ENCODE measurements at regions not wholly inside any gene's neighbourhood (a gene's known extent, or its start where the extent isn't known, plus 50 kb on each side); places are given as distances from the start of the nearest gene placed in this dataset.

GRCh38 chr1:80993154-80993980 lies 807.4 kb upstream of the ADGRL2 start:
- DNase-seq: no peak
- ATAC-seq: no peak

DNA sequence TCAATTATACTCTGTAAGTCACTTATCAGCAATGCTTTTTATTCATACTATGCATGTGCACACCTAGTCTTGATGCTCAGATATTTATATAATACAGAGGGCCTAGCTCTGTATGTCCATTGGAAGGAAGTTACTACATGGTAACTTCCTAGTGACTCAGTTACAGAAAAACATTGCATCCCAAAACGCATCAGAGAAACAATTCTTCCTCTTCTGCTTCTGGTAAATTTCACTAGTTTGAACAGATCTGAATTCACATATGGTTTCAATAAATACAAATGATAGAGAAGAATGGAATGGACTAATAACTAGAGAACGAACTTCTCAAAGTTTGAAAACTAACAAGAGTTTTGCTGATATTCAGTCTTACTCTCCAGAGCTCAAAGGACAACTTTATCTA lies 811.3 kb upstream of the ADGRL2 start:
- ATAC-seq: no peak

DNA sequence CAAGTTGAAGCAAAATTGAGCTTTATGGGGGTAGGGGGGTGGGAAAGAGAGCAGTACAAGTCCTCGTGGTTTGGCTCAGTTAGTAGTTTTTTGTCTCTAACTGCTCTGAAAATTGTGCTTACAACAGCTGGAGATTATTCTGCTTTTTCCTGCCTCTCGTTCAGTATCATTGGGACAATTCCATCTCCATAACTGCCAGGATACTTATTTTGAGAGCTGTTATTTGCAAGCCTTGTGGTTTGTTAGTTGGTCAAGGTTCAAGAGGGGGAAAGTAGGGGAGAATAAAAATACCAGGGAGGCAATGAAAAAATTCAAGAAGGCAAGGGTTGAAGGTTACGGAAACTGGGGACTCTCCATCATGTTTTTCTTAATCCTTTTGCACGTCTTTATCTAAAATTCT lies 811.8 kb upstream of the ADGRL2 start:
- ATAC-seq: no peak
- no peak for DNase-seq

More for the DNA sequence above, 811.3 kb upstream of the ADGRL2 start:
- no peak for DNase-seq

- ATAC-seq: no peak
- DNase-seq: no peak
Measured at GRCh38 chr1:80987824-80988223, 812.9 kb upstream of the ADGRL2 start.

DNA sequence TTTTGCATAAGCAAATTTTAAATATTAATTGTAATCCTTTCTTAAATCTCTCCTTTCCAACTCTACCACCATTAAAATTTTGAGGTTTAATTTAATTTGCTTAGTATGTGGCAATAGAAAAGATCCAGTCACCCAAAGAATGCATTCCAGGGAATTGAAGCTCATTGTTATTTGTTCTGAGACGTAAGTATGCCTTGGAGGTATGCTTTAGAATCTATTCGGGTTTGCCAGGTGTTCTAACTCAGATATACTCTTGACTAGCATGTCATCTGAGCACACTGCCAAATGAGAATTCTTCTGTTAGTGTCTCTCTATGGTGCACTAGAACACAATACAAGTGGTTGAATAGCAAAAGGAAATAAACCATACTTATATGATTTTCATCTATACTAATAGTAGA lies 813.6 kb upstream of the ADGRL2 start:
- no peak for ATAC-seq

DNA sequence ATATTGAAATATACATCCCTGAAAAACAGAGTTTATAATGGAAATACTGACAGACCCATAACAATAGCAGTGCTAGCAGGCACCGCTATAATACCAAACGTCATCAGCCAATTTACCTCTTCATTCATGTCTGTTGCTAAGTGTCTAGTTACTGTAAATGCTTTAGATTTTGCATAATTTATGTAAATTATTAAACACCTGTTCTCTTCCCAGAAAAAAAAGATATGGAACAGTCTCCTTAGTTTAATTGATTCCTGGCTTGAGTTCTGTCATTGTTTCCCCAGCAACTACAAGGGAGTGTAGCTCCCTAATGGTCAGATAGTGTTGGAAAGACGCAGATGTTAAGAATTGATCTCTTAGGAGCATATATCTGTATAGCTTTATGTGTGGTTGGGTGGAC lies 817.9 kb upstream of the ADGRL2 start:
- DNase-seq (no peak), ATAC-seq (no peak)

More for the DNA sequence above, 813.6 kb upstream of the ADGRL2 start:
- no peak for DNase-seq

DNA sequence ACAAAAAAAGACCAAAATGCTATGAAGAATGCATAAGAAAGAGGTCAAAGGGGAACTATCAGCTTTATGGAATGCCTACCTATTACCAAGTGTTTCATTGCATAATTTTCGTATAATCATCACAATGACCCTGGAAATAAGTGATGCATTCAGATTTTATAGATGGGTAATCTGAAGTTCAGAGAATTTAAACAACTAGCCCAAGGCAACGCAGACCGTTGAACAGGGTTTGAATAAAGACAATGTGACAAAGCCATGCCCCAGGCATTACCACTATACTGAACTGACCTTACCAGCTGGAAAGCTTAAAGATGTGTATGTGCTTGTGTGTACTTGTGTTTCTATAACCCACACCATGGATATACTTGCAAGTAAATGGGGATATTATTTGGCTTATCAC lies 827.6 kb upstream of the ADGRL2 start:
- DNase-seq (no peak), ATAC-seq (no peak)

- DNase-seq (no peak), ATAC-seq (no peak)
Measured at GRCh38 chr1:80966266-80966665, 834.5 kb upstream of the ADGRL2 start.

DNA sequence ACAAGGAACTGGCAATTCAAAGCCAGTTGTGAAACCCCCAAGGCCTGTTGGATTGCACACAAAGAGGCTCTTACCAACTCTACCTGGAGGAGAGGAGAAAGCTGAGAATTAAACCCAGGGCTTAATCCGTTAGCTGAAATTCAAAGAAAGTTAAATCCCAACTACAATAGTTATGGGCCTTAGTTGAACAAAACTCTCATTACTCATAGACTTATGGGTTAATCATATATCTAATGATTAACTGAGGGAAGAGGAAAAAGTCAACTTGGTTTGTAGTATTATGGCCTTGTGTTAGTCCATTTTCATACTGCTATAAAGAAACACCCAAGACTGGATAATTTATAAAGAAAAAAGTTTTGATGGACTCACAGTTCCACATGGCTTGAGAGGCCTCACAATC lies 838.2 kb upstream of the ADGRL2 start:
- DNase-seq (no peak), ATAC-seq (no peak)

- ATAC-seq: no peak
- no peak for DNase-seq
Measured at GRCh38 chr1:80961464-80962190, 839.1 kb upstream of the ADGRL2 start.

DNA sequence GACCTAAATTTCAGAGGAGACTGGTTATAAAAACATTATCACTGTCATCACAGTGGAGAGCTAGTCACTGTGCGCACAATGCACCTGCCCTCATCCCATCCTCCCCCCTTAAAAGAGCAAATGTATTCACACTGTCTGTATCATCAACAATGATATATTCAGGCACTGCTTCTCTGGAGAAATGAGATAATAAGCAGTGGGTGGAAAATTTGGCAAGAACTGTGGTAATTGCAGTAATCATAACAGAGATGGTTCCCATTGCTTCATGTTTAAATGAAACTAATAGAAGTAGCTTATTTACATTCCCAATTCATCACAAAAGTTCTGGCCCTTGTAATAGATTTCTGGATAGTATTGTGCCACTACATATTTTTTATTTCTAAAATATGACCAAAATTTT lies 867.4 kb upstream of the ADGRL2 start:
- no peak for ATAC-seq
- no peak for DNase-seq

DNA sequence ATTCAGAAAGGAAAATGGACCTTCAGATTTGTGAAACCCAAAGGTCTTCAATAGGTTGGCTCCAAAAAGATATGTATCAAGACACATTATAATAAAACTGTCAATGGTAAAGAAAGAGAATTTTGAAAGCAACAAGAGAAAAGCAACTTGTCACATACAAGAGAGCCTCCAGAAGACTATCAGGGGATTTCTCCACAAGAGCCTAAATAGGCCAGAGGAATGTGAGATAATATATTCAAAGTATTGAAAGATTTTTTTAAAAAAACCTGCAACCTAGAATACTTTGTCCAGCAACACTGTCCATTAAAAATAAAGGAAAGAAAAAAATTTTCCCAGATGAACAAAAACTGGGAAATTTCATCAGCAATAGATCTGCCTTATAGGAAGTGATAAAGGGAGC lies 869.6 kb upstream of the ADGRL2 start:
- ATAC-seq (no peak), DNase-seq (no peak)

DNA sequence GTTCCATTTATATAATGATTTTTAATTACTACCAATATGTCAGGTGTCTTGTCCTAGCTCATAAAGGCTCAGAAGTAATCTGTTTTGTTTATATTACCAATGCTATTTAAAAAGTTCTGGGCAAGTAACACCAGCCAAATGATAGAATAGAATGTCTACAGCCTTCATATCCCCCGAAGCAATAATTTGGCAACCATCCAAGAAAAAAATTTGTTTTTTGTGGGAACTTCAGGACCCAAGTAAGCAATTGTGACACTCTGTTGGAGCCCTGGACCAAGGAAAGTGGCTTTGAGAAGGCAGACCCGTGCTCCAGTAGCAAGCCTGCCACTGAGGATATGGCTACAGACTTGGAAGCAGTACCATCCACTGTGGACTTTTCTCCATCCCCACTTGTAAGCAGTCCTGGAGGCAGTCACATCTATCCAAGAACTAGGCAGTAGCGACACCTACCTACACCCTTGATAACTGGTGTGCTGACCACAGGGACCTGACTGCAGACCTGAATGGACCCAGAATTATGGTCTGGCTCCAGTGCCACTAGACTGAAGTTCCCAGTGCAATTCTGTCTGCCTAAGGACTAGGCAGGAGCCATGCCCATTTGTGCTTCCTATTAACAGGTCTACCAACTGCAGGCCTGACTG lies 870.7 kb upstream of the ADGRL2 start:
- DNase-seq (no peak), ATAC-seq (no peak)

- no peak for DNase-seq
- ATAC-seq: no peak
Measured at GRCh38 chr1:80926531-80926930, 874.2 kb upstream of the ADGRL2 start.

GRCh38 chr1:80925130-80925805 lies 875.5 kb upstream of the ADGRL2 start:
- DNase-seq: no peak
- no peak for ATAC-seq

- no peak for DNase-seq
Measured at GRCh38 chr1:80924290-80924689, 876.4 kb upstream of the ADGRL2 start.

DNA sequence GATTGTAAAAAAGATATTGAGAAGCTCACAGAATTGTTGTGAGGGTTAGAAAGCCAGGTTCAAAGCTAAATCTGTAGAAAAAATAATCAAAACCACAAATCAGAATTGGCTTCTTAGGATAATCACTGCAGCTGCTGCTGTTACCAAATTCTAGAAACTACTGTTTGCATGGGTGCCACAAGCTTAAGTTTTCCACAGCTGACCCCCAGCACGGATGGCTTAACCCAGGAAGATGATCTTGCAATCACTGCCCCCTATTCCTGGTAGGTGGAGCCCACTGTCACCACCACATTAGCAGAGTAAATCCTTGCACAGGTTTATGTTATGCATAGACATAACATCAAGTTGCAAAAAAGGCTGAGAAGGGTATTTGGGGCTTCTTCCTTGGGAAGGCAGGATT lies 877.8 kb upstream of the ADGRL2 start:
- DNase-seq (no peak), ATAC-seq (no peak)

More at GRCh38 chr1:80924290-80924689, 876.4 kb upstream of the ADGRL2 start:
- no peak for ATAC-seq

DNA sequence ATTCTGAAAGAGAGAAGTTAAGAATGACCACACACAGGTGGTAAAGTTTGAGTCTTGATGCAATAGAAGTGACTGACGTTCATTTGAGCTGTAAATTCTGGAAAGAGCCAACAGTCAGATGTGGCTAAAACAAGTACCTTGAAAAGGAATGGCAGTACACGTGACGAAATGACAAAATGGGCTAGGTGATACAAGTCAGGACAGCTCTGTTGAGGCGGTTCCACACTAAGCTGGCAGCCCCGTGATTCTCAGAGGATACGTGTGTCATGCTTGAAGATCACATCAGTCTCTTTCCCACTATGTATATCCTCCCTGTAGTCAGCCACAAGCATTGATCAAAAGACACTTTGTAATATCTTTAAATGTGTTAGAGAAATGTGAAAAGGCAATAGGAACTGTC lies 881.3 kb upstream of the ADGRL2 start:
- DNase-seq (no peak), ATAC-seq (no peak)

DNA sequence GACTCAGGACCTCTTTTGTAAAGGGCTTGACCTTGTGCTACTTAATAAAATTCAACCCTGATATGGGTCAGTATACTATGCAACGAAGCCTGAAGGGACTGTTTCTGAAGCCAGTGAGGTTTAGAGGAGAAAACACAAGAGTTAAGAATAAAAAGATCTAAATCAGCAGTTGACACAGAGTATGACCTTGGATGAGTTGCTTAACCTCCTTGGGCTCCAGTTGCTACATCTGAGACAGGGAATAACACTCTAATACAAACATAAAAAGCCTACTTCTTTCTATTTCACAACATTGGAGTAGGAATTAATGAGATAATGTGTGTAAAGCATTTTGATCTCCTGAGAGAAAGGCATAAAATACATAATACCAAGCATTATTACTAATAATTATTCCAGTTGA lies 882.4 kb upstream of the ADGRL2 start:
- ATAC-seq (no peak), DNase-seq (no peak)

DNA sequence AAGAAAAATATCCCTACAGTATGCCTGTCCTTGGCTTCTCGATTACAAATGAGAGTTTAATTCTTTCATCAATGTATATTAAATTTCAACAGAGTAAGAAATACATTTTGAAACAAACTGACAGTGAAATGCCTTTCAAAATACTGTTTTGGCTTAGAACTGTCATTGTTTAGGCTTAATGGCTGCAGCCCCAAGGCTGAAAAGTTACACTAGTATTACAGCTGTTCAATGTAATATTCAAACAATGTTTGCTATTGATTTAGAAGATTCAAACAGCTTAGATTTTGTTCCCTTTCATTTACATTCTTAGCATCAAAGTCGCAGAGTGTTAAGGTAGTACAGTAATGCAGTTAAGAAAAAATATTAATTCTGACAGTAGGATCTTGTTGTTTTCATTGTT lies 882.9 kb upstream of the ADGRL2 start:
- ATAC-seq (no peak), DNase-seq (no peak)

GRCh38 chr1:80917225-80917624 lies 883.5 kb upstream of the ADGRL2 start:
- DNase-seq (no peak), ATAC-seq (no peak)

DNA sequence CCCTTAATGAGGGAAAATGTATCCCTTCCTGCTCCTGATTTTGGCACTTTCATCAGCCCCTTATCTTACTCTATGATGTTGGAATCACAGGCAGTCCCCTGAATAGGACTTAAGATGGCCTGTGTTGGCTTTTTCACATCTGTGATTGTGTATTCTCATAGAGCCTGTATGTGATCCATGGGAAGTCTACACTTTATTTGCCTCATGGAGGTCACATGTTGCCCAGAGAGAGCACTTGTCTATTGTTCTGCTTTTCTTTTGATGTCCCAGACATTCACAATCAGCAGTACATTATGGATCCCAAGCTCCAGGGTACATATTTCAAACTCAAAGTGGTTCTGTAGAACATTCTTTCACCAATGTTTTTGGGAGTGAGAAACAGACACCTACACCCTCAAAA lies 885.2 kb upstream of the ADGRL2 start:
- ATAC-seq (no peak), DNase-seq (no peak)

DNA sequence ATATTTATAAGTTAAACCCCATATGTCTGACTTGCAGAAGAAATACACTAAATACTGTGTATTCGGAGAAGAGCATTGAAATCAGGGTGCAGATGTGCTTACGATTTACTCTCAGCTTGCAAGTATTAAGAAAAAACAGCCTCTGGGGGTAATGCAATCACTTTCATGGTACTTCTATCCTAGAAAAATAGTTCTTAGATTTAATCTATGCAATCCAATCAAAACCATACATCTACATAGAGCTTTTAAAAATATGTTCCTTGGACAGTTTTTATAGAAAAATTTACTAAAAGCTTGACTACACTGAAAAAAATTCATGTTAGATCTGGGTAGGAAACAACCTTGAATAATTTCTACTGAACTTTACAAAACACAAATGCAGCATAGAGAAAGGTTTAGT lies 890.3 kb upstream of the ADGRL2 start:
- ATAC-seq (no peak), DNase-seq (no peak)

Measured in stimulated activated naive CD8-positive, alpha-beta T cell treated with anti-CD3 and anti-CD28 coated beads, Interleukin-15, Interleukin-2, amounts not matched to agents 100 U/mL and 50 U/mL, for 24 hours (primary cell).